GM19023 (cell line): ENCODE measurements at regions not wholly inside any gene's neighbourhood (a gene's known extent, or its start where the extent isn't known, plus 50 kb on each side); places are given as distances from the start of the nearest gene placed in this dataset.
"Not testable (repeated sequence)": the region's sequence is repeated elsewhere in the genome, so short reads cannot be mapped to it uniquely, and the experiment has no call there.

Experiments used
- ATAC-seq: cut with Tn5 transposase; IDR thresholded peaks from one replicate; pipeline ENCODE4 v1.9.1; 2021; ENCODE audit warnings: mild to moderate bottlenecking, moderate library complexity; ENCODE audit not compliant: unreplicated experiment

GRCh38 chr2:180559038-180559437 is 421.4 kb upstream of the UBE2E3 start:
- no peak for ATAC-seq

- no peak for ATAC-seq
These were observed 424.9 kb upstream of the UBE2E3 start for GRCh38 chr2:180555391-180555965.

GRCh38 chr2:180554330-180554729 is 426.1 kb upstream of the UBE2E3 start:
- ATAC-seq, result no peak

GRCh38 chr2:180553094-180553715 is 427.2 kb upstream of the UBE2E3 start:
- no peak for ATAC-seq

GRCh38 chr2:180542511-180542910 is 437.9 kb upstream of the UBE2E3 start:
- ATAC-seq, result no peak

DNA sequence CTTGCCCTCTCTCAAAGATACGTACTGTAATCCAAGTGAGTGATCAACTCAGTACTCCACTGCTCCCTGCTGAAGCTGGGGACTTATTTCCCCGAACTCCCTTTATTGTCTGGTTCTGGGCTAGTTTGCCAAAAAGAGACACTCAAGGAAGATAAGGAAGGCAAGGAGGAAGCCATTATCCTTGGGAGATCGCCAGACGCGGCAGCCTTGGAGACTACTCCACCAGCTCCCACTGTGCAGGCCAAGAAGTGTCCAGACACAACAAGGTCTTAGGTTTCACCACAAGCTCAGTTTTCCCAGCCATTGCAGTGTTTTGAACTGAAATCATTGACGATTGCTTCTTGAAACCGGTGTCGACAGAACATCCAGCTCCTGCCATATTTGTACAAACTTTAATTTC is 439.6 kb upstream of the UBE2E3 start:
- ATAC-seq, result no peak

DNA sequence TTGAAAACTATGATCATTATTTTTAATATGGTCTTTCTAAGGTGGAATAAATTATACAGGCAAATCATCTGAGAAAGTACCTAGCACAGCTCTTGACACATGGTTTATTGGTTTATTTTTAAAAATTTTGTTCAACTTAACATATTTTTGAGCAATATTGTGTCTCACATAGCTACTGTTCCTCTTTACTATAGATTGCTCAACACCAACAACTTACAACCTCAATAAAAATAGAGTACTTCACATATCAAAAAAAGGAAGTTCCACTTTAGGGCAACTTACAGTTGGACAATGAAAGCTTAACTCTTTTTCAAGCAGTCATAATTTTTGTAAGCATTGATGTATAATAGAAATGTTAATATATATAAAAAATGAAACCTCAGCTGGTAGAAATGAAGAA is 440.9 kb upstream of the UBE2E3 start:
- no peak for ATAC-seq

GRCh38 chr2:180535289-180535688 is 445.1 kb upstream of the UBE2E3 start:
- ATAC-seq, result no peak

GRCh38 chr2:180531787-180532186 is 448.6 kb upstream of the UBE2E3 start:
- ATAC-seq, result not testable (repeated sequence)

- ATAC-seq, result no peak
These were observed 455.9 kb upstream of the UBE2E3 start for GRCh38 chr2:180524499-180524898.

GRCh38 chr2:180523621-180524340 is 456.6 kb upstream of the UBE2E3 start:
- no peak for ATAC-seq

DNA sequence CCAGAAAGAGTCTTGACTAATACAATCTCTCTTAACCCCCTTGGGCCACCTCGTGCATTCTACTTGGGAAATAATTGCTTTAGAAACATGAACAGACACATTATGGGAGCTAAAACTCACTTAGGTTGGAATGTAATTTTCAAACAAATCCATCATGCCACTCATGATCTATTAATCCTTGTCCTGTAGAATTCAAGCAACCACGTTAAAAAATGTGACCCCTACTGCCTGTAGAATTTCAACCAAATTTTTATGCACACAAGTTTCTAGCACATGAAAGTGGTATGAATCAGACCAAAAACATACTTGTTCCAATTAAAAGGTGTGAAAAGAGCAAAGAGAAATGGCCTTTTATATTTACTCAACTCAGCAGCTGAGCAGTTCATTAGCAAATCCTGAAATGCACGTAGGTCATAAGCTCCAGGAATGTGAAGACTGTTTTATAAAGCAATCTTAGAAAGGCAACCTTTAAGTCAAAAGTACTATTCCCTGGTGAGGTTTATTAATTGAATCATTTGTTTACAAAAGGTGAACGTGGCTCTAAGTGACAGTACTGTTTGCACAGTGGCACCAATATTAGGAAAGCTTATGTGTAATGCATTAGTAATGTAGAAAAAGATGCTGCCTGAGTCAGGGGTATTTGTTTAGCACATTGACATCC is 459.4 kb upstream of the UBE2E3 start:
- ATAC-seq, result no peak

DNA sequence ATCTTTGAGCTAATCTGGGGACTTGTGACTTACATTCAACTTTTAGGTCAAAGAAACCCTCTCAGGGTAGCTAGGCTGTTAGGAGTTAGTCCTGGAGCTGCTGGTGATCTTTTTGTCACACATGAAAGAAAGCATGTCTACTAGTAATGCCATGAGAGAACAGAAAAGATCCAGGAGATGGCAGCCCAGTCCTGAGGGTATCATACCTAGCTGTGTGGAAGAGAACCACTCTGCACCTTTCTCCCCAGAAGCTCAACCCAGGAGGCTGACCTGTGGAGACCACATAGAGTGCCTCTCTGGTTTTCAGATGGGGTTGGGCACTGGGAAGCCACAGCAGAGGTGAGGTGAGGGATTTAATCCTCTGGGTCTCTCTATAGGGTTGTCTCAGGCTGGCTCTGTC is 460.2 kb upstream of the UBE2E3 start:
- ATAC-seq, result no peak

DNA sequence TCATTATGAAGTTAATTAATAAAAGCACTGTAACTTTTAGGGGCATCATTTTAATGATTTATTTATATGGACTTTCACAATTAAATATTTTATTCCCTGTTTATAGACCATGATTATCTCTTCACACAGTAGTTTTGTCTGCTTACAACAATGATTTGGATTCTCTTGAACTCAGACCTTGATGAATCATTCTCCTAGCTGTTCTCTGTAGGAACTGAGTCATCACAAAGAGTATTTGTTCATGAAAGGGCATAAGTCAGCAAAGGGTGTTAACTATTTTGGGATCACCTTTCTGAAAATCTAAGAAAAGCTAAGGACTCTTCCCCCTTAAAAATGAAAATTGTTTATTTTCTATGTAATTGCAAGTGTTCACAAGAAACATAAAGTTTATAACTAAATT is 461.1 kb upstream of the UBE2E3 start:
- no peak for ATAC-seq

- no peak for ATAC-seq
These were observed 464.2 kb upstream of the UBE2E3 start for GRCh38 chr2:180516232-180516631.

DNA sequence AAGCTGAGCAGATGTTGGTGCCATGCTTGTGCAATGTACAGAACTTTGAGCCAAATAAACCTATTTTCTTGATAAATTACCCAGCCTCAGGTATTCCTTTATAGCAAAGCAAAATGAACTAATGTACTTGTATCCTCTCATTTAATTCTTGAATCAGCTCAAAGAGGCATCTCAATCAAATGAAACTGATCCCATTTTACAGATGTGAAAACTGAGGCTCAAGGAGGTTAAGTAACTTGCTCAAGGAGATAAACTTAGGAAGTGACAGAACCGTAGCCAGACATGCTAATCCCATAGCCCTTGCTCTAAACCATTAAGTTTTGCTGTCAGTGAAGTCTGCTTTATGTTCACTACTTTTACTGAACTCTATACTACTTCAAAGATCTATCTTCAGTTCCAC is 467.0 kb upstream of the UBE2E3 start:
- ATAC-seq, result no peak

DNA sequence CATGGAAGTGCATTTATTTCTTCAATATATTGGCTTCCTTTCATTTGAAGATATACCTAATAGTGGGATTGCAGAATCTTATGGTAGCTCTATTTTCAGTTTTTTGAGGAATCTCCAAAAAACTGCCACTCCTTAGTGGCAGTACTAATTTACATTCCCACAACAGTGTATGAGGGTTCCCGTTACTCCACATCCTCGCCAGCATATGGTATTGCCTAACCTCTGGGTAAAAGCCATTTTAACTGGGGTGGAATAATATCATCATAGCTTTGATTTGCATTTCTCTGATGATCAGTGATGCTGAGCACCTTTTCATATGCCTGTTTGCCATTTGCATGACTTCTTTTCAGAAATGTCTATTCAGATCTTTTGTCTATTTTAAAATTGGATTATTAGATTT is 471.9 kb upstream of the UBE2E3 start:
- ATAC-seq, result no peak

DNA sequence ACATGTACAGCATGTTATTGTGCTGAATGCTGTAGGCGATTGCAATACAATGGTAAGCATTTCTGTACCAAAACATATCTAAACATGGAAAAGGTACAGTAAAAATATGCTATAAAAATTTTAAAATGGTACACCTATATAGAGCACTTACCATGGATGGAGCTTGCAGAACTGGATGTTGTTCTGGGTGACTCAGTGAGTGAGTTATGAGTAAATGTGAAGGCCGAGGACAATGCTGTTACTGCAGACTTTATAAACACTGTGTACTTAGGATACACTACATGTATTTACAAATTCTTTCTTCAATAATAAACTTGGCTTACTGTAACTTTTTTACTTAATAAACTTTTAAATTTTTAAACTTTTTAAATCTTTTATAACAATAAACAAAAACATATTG is 473.4 kb upstream of the UBE2E3 start:
- ATAC-seq, result no peak

DNA sequence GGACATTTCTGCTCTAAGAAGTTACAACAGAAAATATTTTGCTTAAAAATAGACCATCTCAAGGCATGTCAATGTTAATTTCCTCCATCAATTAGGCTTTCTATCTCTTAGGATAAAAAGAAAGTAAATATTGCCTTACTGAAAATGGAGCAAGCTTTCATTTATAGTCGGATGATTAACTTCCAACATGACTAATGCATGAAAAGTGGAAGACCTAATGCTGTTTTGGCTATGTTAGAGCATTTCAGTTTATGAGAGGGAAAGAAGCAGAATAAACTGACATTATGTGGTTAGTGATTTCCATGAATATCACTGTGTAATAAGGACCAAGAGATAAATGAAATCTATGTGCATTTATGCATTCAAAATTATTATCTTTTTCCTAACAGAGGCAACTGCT is 475.2 kb upstream of the UBE2E3 start:
- no peak for ATAC-seq

GRCh38 chr2:180497621-180498152 is 482.7 kb upstream of the UBE2E3 start:
- ATAC-seq, result no peak

DNA sequence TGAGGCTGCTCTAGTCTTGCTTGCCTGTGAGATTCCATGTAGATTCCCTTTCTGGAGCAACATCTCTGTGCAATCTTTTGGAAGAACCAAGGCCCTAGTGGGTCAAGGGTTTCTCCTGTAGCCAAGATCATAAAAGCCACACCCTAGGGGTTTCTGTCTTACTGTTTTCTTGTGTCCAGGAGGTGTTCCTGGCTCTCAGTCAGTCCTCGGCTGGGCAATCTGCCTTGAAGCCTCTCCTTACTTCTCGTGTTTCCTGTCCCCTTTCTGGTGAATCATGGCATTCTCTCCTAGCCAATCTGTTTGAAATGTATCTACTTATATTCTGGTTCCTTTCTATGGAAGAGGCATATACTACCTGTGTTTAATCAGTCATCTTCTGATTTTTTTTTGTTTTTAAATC is 484.8 kb upstream of the UBE2E3 start:
- ATAC-seq, result no peak

- ATAC-seq, result no peak
These were observed 486.1 kb upstream of the UBE2E3 start for GRCh38 chr2:180494286-180494685.
